ENCODE measurements at regions not wholly inside any gene's neighbourhood (a gene's known extent, or its start where the extent isn't known, plus 50 kb on each side); places are given as distances from the start of the nearest gene placed in this dataset.
"Not testable (repeated sequence)": the region's sequence is repeated elsewhere in the genome, so short reads cannot be mapped to it uniquely, and the experiment has no call there.

- no peak for DNase-seq (ENCODE audit: low read depth in 1 of 2, low spot score in 1 of 2)
These were observed 444.1 kb downstream of the PLPP3 start for GRCh38 chr1:56135069-56135863.

- DNase-seq (ENCODE audit: low read depth in 1 of 2, low spot score in 1 of 2), result no peak
These were observed 445.6 kb downstream of the PLPP3 start for GRCh38 chr1:56133522-56134472.

DNA sequence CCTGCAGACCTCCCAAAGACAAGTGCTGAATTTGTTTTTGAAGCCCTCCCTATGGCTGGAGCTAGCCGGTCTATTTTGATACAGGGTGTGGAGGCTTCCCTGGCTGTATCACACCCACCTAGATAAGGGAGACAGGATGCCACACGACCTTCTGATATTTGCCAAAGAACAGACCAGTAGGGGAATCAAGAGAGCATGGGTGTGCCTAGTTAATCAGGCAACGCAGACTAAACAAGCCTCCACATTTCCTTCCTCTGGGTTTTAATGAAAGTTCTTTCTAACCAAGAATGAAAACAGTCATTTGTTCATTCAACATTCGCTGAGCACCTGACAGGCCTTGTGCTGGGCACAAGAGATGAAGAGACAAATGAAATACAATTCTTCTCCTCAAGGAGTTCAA lies 446.8 kb downstream of the PLPP3 start:
- no peak for DNase-seq (ENCODE audit: low read depth in 1 of 2, low spot score in 1 of 2)

DNA sequence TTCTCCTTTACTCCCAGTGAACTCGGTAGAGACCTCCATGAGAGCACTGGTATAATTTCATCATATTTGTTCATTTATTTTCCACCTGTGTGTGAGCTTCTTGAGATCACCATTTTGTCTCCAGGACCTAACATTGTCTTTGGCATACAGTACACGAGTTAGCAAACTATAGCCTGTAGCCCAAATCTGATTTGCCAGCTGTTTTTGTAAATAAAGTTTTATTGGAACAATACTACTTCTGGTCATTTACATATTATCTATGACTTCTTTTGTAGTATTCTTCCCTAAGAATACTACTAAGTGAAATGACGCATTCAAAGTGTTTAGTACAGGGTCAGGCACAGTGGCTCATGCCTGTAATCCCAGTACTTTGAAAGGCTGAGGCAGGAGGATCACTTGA lies 449.5 kb downstream of the PLPP3 start:
- DNase-seq (ENCODE audit: low read depth in 1 of 2, low spot score in 1 of 2), result no peak

DNA sequence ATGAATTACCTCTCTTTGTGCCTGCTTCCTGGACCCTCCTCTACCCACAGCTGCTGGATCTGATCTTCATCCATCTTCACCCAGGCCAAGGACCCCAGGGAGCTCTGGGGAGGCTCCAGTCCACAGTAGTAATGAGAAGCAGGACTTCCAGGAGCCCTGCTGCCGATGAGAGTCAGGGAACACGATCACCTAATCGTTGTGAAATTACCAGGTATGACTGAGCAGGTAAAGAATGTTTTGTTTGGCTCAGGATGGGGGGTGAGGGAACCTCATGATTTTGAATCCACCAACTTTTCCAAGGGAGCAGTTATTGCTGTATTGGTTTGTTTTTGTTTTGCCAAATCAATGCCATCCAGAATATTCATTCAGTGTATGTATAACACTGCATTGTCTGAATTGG lies 454.0 kb downstream of the PLPP3 start:
- no peak for DNase-seq (ENCODE audit: low read depth in 1 of 2, low spot score in 1 of 2)

DNA sequence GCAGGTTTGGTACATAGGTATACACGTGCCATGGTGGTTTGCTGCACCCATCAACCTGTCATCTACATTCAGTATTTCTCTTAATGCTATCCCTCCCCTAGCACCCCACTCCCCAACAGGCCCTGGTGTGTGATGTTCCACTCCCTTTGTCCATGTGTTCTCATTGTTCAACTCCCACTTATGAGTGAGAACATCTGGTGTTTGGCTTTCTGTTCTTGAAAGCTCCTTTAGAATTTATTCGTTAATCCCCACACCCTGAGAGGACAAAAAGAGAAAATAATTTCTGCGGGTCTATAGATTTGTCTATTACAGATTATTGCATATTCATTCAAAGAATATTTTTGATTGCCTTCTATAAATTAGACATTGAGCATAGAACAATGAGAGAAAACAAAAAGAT lies 455.5 kb downstream of the PLPP3 start:
- DNase-seq (ENCODE audit: low read depth in 1 of 2, low spot score in 1 of 2), result no peak

- DNase-seq (ENCODE audit: low read depth in 1 of 2, low spot score in 1 of 2), result no peak
These were observed 455.9 kb downstream of the PLPP3 start for GRCh38 chr1:56123421-56123820.

DNA sequence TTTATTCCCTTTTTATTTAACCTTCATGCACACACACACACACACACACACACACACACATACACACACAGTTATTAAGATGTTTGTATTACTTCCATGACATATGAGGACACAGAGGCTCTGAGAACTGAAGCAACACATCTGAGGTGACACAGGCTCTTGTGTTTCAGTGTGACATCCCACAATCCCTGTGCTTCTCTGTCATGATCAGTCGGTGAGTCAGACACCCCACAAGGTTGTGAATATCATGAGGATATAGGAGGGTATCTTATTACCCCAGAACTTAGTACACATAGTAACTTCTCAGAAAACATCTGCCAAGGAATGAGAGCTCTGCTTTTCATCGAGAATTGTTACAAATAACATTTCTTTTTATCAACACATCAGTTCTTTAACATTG lies 459.3 kb downstream of the PLPP3 start:
- DNase-seq (ENCODE audit: low read depth in 1 of 2, low spot score in 1 of 2), result no peak

- not testable (repeated sequence) for DNase-seq (ENCODE audit: low read depth in 1 of 2, low spot score in 1 of 2)
These were observed 460.7 kb downstream of the PLPP3 start for GRCh38 chr1:56118676-56119075.

DNA sequence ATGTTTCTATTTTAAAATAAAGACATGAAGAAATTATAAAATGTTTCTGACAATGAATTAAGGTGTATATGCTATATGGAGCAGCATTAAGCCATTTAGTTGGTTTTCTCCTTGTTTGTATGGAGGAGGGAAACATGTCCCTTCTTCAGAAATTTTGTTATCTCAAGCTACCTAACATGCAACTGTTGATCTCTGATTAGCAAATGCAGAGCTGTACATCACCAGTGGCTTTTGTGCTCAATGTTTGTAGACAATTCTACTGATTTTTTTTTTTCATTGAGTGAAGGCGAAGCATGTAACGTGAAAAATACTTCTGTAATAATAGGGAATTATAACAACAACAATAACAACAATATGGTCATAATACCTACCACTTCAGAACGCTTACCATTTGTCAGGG lies 463.7 kb downstream of the PLPP3 start:
- no peak for DNase-seq (ENCODE audit: low read depth in 1 of 2, low spot score in 1 of 2)

GRCh38 chr1:56113679-56114078 lies 465.7 kb downstream of the PLPP3 start:
- DNase-seq (ENCODE audit: low read depth in 1 of 2, low spot score in 1 of 2), result no peak

DNA sequence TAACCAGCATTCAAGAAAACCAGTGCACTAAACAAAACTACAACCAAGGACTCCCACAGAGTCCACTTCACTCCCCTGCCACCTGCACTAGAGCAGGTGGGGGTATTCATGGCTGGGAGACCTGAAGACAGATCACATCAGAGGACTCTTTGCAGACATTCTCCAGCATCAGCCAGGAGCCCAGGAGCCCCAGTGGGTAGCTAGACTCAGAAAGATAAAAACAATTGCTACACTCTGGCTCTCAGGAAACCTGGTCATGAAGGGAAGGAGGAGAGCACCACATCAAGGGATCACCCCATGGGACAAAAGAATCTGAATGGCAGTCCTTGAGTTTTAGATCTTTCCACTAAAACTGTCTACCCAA lies 472.1 kb downstream of the PLPP3 start:
- DNase-seq (ENCODE audit: low read depth in 1 of 2, low spot score in 1 of 2), result no peak

- no peak for DNase-seq (ENCODE audit: low read depth in 1 of 2, low spot score in 1 of 2)
These were observed 472.7 kb downstream of the PLPP3 start for GRCh38 chr1:56106531-56107274.

DNA sequence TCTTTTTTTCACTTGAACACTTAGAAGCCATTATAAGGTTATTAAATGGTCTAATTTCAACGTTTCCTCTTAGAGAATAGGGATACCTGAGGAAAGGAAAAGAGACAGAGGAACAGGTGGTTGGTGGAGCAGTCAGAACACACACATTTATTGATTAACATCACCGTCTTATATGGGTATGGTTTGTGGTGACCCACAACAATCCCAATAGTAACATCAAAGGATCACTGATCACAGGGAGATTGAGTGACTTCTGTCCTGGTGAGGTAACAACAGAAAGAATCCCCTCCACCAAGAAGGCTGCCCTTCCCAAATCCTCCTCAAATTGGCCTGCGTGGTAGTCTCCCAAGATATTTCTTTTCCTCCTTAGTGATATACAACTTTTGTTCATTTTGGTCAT lies 474.0 kb downstream of the PLPP3 start:
- no peak for DNase-seq (ENCODE audit: low read depth in 1 of 2, low spot score in 1 of 2)

DNA sequence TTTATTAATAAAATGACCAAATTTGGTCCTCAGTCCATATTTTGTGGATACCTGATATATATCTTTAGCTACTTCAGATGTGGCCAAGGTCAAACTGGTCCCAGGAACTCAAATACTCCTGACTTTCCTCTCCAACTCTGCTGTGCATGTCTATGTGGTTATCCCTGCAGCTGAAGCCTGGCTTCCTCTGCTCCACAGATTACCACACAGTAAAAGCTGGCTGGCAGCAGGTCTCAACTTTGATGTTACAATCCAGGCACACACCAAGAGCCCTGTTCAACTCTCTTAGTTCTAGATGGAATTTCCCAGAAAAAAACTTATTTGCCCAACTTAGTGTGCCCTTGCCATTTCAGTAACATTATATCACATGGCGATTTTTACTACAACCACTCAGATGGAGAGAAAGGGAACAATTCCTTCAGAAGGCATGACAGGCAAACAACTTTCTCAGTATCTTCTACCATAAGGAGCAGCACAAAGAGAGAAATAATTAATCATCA lies 479.5 kb downstream of the PLPP3 start:
- no peak for DNase-seq (ENCODE audit: low read depth in 1 of 2, low spot score in 1 of 2)

GRCh38 chr1:56098946-56099345 lies 480.4 kb downstream of the PLPP3 start:
- DNase-seq (ENCODE audit: low read depth in 1 of 2, low spot score in 1 of 2), result no peak

DNA sequence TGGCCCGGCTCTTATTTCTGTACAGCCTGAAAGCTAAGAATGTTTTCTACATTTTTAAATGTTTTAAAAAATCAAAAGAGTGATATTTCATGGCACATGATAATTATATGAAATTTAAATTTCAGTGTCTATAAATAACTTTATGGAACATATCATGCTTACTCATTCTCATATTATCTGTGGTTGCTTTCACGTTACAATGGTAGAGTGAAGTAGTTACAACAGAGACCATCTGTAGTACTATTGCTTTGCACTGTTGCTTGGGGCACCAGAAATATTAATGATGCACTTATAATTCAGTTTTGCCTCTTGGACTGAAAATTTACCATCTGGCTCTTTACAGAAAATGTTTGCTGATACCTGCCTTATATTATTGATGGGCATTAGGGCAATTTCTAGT lies 481.6 kb downstream of the PLPP3 start:
- DNase-seq (ENCODE audit: low read depth in 1 of 2, low spot score in 1 of 2), result no peak

- no peak for DNase-seq (ENCODE audit: low read depth in 1 of 2, low spot score in 1 of 2)
These were observed 483.4 kb downstream of the PLPP3 start for GRCh38 chr1:56095696-56096665.

DNA sequence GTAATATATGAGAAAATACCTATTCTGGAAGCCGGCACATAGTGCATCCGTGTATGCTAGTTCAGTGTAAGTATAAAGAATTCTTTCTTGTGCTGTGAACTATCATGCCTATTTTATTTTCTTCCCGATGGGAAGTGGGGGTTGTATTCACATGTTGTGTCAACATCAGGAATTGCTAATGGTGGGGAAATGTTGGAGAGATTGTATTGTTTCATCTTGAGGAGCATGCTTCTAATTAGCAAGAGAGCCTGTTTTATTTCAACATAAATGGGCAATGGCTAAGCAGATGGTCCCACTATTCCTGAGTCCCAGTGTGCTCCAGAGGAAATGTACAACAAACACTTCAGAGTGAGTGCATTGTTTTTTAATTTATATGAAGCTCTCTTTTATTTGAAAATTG lies 485.2 kb downstream of the PLPP3 start:
- DNase-seq (ENCODE audit: low read depth in 1 of 2, low spot score in 1 of 2), result no peak
